Loucy (cell line): ENCODE measurements at regions not wholly inside any gene's neighbourhood (a gene's known extent, or its start where the extent isn't known, plus 50 kb on each side); places are given as distances from the start of the nearest gene placed in this dataset.

Experiments
- EZH2phosphoT487 ChIP-seq: fragments of 200-600 bp; IDR thresholded peaks from 2 replicates; pipeline ENCODE4 v1.6.1; 2018; ENCODE audit warnings: antibody characterized with exemption, mild to moderate bottlenecking, moderate library complexity, borderline replicate concordance
- TF ChIP-seq, protein P1 (sequence below): fragments of 200-600 bp; sonication (generic); conservative IDR thresholded peaks from 2 replicates; pipeline ENCODE4 v1.5.1; 2014; ENCODE audit warnings: mild to moderate bottlenecking, antibody characterized with exemption, low read length

DNA sequence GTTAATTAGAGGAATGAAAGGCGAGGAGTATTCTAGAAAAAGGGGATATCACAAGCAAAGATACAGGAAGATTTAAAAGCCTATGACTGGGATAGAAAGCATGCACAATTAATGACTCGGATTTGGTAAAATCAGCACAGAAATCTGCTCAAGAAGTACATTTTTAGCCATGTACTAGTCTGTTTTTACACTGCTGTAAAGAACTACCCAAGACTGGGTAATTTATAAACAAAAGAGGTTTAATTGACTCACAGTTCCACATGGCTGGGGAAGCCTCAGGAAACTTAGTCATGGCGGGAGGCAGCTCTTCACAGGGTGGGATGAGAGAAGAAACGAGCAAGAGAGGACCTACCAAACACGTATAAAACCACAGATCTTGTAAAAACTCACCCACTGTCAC, 716.3 kb upstream of the MDGA2 start:
- TF ChIP-seq, protein P1, sequence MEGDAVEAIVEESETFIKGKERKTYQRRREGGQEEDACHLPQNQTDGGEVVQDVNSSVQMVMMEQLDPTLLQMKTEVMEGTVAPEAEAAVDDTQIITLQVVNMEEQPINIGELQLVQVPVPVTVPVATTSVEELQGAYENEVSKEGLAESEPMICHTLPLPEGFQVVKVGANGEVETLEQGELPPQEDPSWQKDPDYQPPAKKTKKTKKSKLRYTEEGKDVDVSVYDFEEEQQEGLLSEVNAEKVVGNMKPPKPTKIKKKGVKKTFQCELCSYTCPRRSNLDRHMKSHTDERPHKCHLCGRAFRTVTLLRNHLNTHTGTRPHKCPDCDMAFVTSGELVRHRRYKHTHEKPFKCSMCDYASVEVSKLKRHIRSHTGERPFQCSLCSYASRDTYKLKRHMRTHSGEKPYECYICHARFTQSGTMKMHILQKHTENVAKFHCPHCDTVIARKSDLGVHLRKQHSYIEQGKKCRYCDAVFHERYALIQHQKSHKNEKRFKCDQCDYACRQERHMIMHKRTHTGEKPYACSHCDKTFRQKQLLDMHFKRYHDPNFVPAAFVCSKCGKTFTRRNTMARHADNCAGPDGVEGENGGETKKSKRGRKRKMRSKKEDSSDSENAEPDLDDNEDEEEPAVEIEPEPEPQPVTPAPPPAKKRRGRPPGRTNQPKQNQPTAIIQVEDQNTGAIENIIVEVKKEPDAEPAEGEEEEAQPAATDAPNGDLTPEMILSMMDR, result no peak
- no peak for TF ChIP-seq EZH2phosphoT487
